SK-N-SH (cell line): ENCODE measurements at regions not wholly inside any gene's neighbourhood (a gene's known extent, or its start where the extent isn't known, plus 50 kb on each side); places are given as distances from the start of the nearest gene placed in this dataset.

ENCODE experiments used
- CTCF ChIA-PET: fragments of 300-600, 350-600 bp; formaldehyde crosslinking; extraction: SDS; loops from one replicate; lab custom pipeline; 2021; lab: Yijun Ruan, JAX
- POLR2A ChIA-PET: fragments of 350-600 bp; sonication (Branson Sonifier 250); formaldehyde crosslinking; extraction: SDS; loops from one replicate; lab custom pipeline; 2020; ENCODE audit warnings: antibody characterized with exemption, inconsistent platforms; lab: Yijun Ruan, JAX
- DNase-seq: peaks from one replicate; pipeline ENCODE4 v3.0.0; 2012
- H2AFZ ChIP-seq: fragments of 200-600 bp; sonication (generic); 2 replicates; pipeline ENCODE4 v1.8.1; 2016; ENCODE audit warnings: antibody characterized with exemption, mild to moderate bottlenecking, low read depth
- H3F3A ChIP-seq: fragments of 200-600 bp; sonication (generic); replicated peaks from 2 replicates; pipeline ENCODE3; 2016; ENCODE audit warnings: antibody characterized with exemption, mild to moderate bottlenecking; ENCODE audit not compliant: insufficient read depth
- H3K27ac ChIP-seq, 2 experiments: fragments of 200-500 bp in 1 of 2; fragments of 200-600 bp in 1 of 2; sonication (Bioruptor generic) in 1 of 2; sonication (generic), shearing (Covaris generic) in 1 of 2; 2 replicates each; pipeline versions ENCODE4 v1.5.1 to v1.6.1; 2014 to 2016; ENCODE audit warnings: low read depth in 2 of 2, inconsistent platforms in 1 of 2, low read length in 1 of 2, mild to moderate bottlenecking in 1 of 2, mixed read lengths in 1 of 2
- H3K27me3 ChIP-seq: fragments of 200-600 bp; sonication (generic), shearing (Covaris generic); 2 replicates; pipeline ENCODE4 v1.6.1; 2016; ENCODE audit warnings: mixed run types; ENCODE audit not compliant: insufficient read depth
- H3K36me3 ChIP-seq, 2 experiments: fragments of 200-500 bp in 1 of 2; fragments of 200-600 bp in 1 of 2; sonication (Bioruptor generic) in 1 of 2; sonication (generic) in 1 of 2; replicated peaks in 1 of 2; 2 replicates each; pipeline versions ENCODE3 to v1.5.1; 2014 to 2016; ENCODE audit warnings: low read length in 1 of 2, mild to moderate bottlenecking in 1 of 2; ENCODE audit not compliant: insufficient read depth in 2 of 2, control insufficient read depth in 1 of 2
- H3K4me1 ChIP-seq, 2 experiments: fragments of 200-500 bp in 1 of 2; fragments of 200-600 bp in 1 of 2; sonication (Bioruptor generic) in 1 of 2; sonication (generic), shearing (Covaris generic) in 1 of 2; 2 replicates each; pipeline versions ENCODE4 v1.5.1 to v1.6.1; 2014 to 2016; ENCODE audit warnings: low read depth in 1 of 2, low read length in 1 of 2, mixed run types in 1 of 2; ENCODE audit not compliant: insufficient read depth in 2 of 2, control insufficient read depth in 1 of 2
- H3K4me2 ChIP-seq: fragments of 200-600 bp; sonication (generic), shearing (Covaris generic); 2 replicates; pipeline ENCODE4 v1.6.1; 2017; ENCODE audit warnings: mixed run types
- H3K4me3 ChIP-seq, 2 experiments: fragments of 200-500 bp in 1 of 2; fragments of 200-600 bp in 1 of 2; sonication (Bioruptor generic) in 1 of 2; sonication (generic), shearing (Covaris generic) in 1 of 2; 2 replicates each; pipeline versions ENCODE4 v1.5.1 to v1.8.1; 2014 to 2016; ENCODE audit warnings: low read depth in 2 of 2, inconsistent platforms in 1 of 2, low read length in 1 of 2, mild to moderate bottlenecking in 1 of 2, mixed read lengths in 1 of 2, moderate library complexity in 1 of 2
- H3K79me2 ChIP-seq: fragments of 200-600 bp; sonication (generic); 2 replicates; pipeline ENCODE4 v1.8.1; 2017; ENCODE audit warnings: mild to moderate bottlenecking; ENCODE audit not compliant: insufficient read depth
- H3K9ac ChIP-seq: fragments of 200-600 bp; sonication (generic); 2 replicates; pipeline ENCODE4 v1.6.1; 2017; ENCODE audit warnings: mixed run types
- H3K9me2 ChIP-seq: fragments of 200-600 bp; sonication (generic); 2 replicates; pipeline ENCODE4 v1.6.1; 2017; ENCODE audit warnings: mixed run types
- H3K9me3 ChIP-seq: fragments of 200-600 bp; sonication (generic); 2 replicates; pipeline ENCODE4 v1.6.1; 2017; ENCODE audit warnings: mixed run types, mild to moderate bottlenecking, moderate library complexity
- H4K20me1 ChIP-seq: fragments of 200-600 bp; sonication (generic); 2 replicates; pipeline ENCODE4 v1.6.1; 2017; ENCODE audit warnings: mild to moderate bottlenecking, mixed run types; ENCODE audit not compliant: insufficient read depth
- CHD2 ChIP-seq: fragments of 150-350 bp; IDR thresholded peaks from 2 replicates; pipeline ENCODE4 v1.6.1; 2018; ENCODE audit warnings: low read length; ENCODE audit not compliant: partially characterized antibody
- ELF1 ChIP-seq: IDR thresholded peaks from 2 replicates; pipeline ENCODE4 v1.4.0; 2012
- EP300 ChIP-seq, 2 experiments: IDR thresholded peaks; 2 replicates each; pipeline versions ENCODE4 v1.4.0 to v1.6.1; 2012; ENCODE audit warnings: borderline replicate concordance in 1 of 2, low read depth in 1 of 2, low read length in 1 of 2
- FOXJ3 ChIP-seq: sonication (generic); formaldehyde crosslinking; IDR thresholded peaks from 2 replicates; pipeline ENCODE4 v1.5.1; 2020; ENCODE audit warnings: mild to moderate bottlenecking, missing genetic modification reagents
- FOXM1 ChIP-seq: IDR thresholded peaks from 2 replicates; pipeline ENCODE4 v1.4.0; 2012; ENCODE audit warnings: low read depth, mild to moderate bottlenecking
- GABPA ChIP-seq: IDR thresholded peaks from 2 replicates; pipeline ENCODE4 v1.4.0; 2012; ENCODE audit warnings: low read depth, mild to moderate bottlenecking
- MEF2A ChIP-seq: IDR thresholded peaks from 2 replicates; pipeline ENCODE4 v1.4.0; 2012; ENCODE audit warnings: low read depth, borderline replicate concordance
- RAD21 ChIP-seq: IDR thresholded peaks from 2 replicates; pipeline ENCODE4 v1.6.1; 2012; ENCODE audit warnings: mild to moderate bottlenecking, low read length
- RCOR1 ChIP-seq: fragments of 150-350 bp; IDR thresholded peaks from 2 replicates; pipeline ENCODE4 v1.6.1; 2017; ENCODE audit warnings: antibody characterized with exemption, low read length
- RFX5 ChIP-seq: IDR thresholded peaks from 2 replicates; pipeline ENCODE4 v1.6.1; 2012; ENCODE audit warnings: mild to moderate bottlenecking, improper control_type of control experiment, low read length
- RXRA ChIP-seq: IDR thresholded peaks from 2 replicates; pipeline ENCODE4 v1.4.0; 2012; ENCODE audit warnings: low read depth, mild to moderate bottlenecking, borderline replicate concordance
- SIN3A ChIP-seq: IDR thresholded peaks from 2 replicates; pipeline ENCODE4 v1.6.1; 2012; ENCODE audit warnings: low read depth, mild to moderate bottlenecking, low read length, moderate library complexity, borderline replicate concordance
- TCF12 ChIP-seq: IDR thresholded peaks from 2 replicates; pipeline ENCODE4 v1.4.0; 2012
- TEAD4 ChIP-seq: IDR thresholded peaks from 2 replicates; pipeline ENCODE4 v1.4.0; 2012; ENCODE audit warnings: mild to moderate bottlenecking, borderline replicate concordance; ENCODE audit not compliant: insufficient read depth
- WGBS: methylation state at CpG from one replicate; pipeline ENCODE4 v1.1.6; 2017; ENCODE audit warnings: low lambda C conversion rate; 5-methylcytosine and 5-hydroxymethylcytosine counted together
- TF ChIP-seq, protein P1 (sequence below): fragments of 150-350 bp; IDR thresholded peaks from 2 replicates; pipeline ENCODE4 v1.6.1; 2017; ENCODE audit warnings: antibody characterized with exemption, low read length, low read depth, borderline replicate concordance
- TF ChIP-seq, protein P2 (sequence below): IDR thresholded peaks from 2 replicates; pipeline ENCODE4; 2012
- TF ChIP-seq, protein P3 (sequence below): fragments of 150-350 bp; IDR thresholded peaks from 2 replicates; pipeline ENCODE4 v1.6.1; 2016; ENCODE audit warnings: mild to moderate bottlenecking, low read depth, low read length

DNA sequence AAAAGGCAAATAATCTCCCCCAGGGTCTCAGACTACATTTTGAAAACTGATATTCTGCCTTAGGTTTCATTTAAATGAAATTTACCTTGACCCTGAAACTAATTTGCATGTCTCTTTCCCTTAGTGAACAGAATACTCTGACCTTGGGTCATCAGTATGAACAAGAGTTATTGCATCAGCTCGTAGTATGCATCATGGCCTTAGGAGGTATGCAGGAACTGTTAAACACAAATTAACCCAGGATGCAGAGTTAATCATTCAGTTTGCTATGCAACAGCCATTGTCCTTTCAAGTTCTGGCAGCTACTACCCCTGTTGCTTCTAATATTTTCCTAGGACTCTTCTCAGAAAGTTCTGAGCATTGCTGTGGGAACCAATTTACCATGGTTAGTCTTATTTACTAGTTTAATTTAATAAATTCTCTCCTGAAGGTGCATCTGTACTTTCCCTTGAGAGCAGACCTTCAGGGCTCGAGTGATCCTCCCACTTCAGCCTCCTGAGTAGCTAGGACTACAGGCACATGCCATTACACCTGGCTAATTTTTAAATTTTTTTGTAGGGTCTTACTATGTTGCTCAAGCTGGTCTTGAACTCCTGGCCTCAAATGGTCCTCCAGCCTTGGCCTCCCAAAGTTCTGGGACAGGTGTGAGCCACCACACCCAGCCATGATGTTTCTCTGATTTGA is 126.7 kb downstream of the TTC6 start:
- TF ChIP-seq, protein P1, sequence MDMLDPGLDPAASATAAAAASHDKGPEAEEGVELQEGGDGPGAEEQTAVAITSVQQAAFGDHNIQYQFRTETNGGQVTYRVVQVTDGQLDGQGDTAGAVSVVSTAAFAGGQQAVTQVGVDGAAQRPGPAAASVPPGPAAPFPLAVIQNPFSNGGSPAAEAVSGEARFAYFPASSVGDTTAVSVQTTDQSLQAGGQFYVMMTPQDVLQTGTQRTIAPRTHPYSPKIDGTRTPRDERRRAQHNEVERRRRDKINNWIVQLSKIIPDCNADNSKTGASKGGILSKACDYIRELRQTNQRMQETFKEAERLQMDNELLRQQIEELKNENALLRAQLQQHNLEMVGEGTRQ, result no peak
- TF ChIP-seq, protein P2, sequence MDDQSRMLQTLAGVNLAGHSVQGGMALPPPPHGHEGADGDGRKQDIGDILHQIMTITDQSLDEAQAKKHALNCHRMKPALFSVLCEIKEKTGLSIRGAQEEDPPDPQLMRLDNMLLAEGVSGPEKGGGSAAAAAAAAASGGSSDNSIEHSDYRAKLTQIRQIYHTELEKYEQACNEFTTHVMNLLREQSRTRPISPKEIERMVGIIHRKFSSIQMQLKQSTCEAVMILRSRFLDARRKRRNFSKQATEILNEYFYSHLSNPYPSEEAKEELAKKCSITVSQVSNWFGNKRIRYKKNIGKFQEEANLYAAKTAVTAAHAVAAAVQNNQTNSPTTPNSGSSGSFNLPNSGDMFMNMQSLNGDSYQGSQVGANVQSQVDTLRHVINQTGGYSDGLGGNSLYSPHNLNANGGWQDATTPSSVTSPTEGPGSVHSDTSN, result no peak
- TF ChIP-seq TCF12, result no peak
- TF ChIP-seq GABPA, result no peak
- no peak for TF ChIP-seq FOXJ3 (CRISPR knock-in tag)
- TF ChIP-seq EP300 (IDR thresholded peaks at IDR 0.05; ENCODE audit: borderline replicate concordance in 1 of 2, low read depth in 1 of 2, low read length in 1 of 2), result no peak
- TF ChIP-seq MEF2A, result no peak
- no peak for TF ChIP-seq RAD21
- no peak for TF ChIP-seq ELF1
- TF ChIP-seq RXRA, result no peak
- TF ChIP-seq, protein P3, sequence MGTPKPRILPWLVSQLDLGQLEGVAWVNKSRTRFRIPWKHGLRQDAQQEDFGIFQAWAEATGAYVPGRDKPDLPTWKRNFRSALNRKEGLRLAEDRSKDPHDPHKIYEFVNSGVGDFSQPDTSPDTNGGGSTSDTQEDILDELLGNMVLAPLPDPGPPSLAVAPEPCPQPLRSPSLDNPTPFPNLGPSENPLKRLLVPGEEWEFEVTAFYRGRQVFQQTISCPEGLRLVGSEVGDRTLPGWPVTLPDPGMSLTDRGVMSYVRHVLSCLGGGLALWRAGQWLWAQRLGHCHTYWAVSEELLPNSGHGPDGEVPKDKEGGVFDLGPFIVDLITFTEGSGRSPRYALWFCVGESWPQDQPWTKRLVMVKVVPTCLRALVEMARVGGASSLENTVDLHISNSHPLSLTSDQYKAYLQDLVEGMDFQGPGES, result no peak
- no peak for TF ChIP-seq SIN3A
- no peak for TF ChIP-seq TEAD4
- no peaks in the 10 kb centered on the region for H3K9me3 ChIP-seq
- 13% methylated on average over 2 of the region's 2 CpGs for WGBS
- no peak overlapping the region for H2AFZ ChIP-seq
- H3K79me2 ChIP-seq, result no peaks in the 10 kb centered on the region
- ChIA-PET CTCF (no interaction called here), POLR2A (no interaction called here)
- no peaks in the 10 kb centered on the region for H3F3A ChIP-seq
- H3K27me3 ChIP-seq, result no peaks in the 10 kb centered on the region
- H3K4me3 ChIP-seq, result no peak overlapping the region
- DNase-seq, result no peak
- H4K20me1 ChIP-seq, result no peaks in the 10 kb centered on the region
- H3K9me2 ChIP-seq, result no peaks in the 10 kb centered on the region
- H3K27ac ChIP-seq, result no peak overlapping the region
- H3K4me1 ChIP-seq, result no peaks in the 10 kb centered on the region
- H3K9ac ChIP-seq, result no peak overlapping the region
- H3K4me2 ChIP-seq, result no peak overlapping the region
- H3K36me3 ChIP-seq, result no peaks in the 10 kb centered on the region

DNA sequence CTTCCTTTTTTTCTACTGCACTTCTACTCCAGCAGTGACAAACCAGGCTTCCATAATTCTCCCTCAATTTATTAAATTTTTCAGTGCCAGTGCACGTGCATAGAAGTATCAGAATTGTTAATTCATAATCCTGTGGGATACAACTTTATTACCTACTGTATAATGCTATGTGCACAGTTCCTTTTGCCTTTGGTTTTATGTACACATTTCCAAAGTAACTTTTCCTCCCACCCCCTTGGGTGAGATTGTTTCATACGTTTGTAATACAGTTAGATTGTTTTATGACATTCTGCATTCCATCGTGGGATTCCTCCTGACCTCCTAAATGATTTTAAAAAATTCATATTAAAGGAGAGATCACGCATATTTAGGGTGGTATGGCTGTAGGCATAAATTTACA is 128.1 kb downstream of the TTC6 start:
- 9% methylated on average over 4 of the region's 4 CpGs for WGBS
- H3F3A ChIP-seq, result no peaks in the 10 kb centered on the region
- no peak overlapping the region for H3K9ac ChIP-seq
- POLR2A ChIA-PET, result no interaction called here
- H3K4me3 ChIP-seq, result no peak overlapping the region
- no peaks in the 10 kb centered on the region for H3K36me3 ChIP-seq
- no peak for DNase-seq
- no peak overlapping the region for H3K27ac ChIP-seq
- TF ChIP-seq GABPA (no peak), CHD2 (no peak), RCOR1 (no peak), FOXM1 (no peak), TCF12 (no peak), RFX5 (no peak)
- TF ChIP-seq, protein P2, result no peak
- TF ChIP-seq, all 33 proteins: peak for 0
- Histone ChIP-seq H3K4me1 (no peaks in the 10 kb centered on the region), H3K9me3 (no peaks in the 10 kb centered on the region), H2AFZ (no peak overlapping the region), H3K4me2 (no peak overlapping the region), H3K79me2 (no peaks in the 10 kb centered on the region), H4K20me1 (no peaks in the 10 kb centered on the region), H3K27me3 (no peaks in the 10 kb centered on the region), H3K9me2 (no peaks in the 10 kb centered on the region)
- CTCF ChIA-PET, result no interaction called here
